G401 (cell line): ENCODE measurements at regions not wholly inside any gene's neighbourhood (a gene's known extent, or its start where the extent isn't known, plus 50 kb on each side); places are given as distances from the start of the nearest gene placed in this dataset.
"Not testable (repeated sequence)": the region's sequence is repeated elsewhere in the genome, so short reads cannot be mapped to it uniquely, and the experiment has no call there.

Experiments
- DNase-seq: peaks from one replicate; pipeline ENCODE4 v3.0.0-alpha.2; 2015; ENCODE audit warnings: low spot score
- in situ Hi-C: cut with HindIII; loops from 2 replicates; pipeline ENCODE4 v1.10.0; 2016; ENCODE audit warnings: low sequenced_read_pairs, mixed read lengths

DNA sequence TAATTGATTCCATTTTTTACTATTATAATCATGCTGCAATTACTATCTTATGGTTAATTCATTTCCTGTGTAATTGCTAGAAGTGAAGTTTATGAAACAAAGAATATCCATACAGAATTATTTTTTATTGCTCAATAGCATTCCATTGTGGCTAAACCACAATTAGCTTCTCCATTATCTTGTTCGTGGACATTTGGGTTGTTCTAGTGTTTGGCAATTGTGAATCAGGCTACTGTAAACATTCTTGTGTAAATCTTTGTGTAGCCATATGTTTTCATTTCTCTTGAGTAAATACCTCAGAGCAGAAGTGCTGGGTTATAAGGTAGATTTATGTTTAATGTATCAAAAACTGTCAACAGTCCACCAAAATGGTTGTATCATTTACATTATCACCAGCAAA lies 341.1 kb downstream of the MAT2B start:
- in situ Hi-C loops: no loop called here
- DNase-seq: no peak

DNA sequence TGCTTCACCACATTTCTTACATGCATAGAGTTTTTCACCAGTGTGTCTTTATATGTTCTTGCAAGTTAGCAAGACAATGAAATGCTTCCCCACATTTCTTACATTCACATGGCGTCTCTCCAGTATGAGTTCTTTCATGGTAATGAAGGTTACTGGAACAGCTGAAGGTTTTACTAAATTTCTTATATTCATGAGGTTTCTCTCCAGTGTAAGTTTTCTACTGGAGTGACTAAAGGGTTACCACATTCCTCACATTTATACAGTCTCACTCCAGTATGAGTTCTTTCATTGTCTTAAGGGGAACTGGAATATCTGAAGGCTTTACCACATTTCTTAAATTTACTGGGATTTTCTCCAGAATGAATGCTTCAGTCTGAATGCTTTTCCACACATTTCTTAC lies 350.3 kb downstream of the MAT2B start:
- no peak for DNase-seq
- in situ Hi-C loops: no loop called here

DNA sequence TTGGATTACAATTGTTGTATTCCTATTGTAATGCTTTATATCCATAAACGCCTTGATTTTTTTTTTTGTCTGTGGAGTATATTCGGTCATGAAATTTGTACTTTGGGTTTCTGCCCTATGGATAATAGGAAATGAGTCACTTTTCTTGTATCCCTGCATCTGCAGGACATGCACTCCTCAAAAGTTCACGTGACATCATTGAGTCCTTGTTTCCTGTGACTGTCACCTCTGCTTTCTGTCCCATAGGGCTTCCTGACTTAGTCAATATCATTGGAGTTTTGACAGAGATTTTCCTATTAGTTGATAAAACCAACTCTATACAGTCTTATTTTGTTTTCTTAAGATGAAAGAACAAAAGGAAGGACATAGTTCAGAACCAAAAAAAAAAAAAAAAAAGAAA lies 356.3 kb downstream of the MAT2B start:
- no peak for DNase-seq
- in situ Hi-C loops: no loop called here

DNA sequence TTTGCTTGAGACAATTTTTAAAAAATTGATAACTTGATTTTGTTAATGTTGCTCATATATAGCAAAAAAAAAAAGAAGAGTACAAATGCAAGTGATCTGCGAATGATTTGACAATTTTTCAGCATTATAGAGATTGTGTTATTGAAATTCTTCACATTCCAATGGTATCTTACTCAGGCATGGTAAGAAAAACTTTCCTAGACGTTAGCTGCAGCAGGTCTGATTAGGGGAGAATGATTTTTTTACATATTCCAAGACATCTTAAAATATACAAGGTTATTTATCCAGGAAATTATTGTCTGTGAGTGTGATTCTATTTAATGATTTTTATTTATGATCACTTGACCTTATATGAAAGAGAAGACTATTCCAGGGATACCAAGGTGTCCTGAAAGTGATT lies 361.9 kb downstream of the MAT2B start:
- no peak for DNase-seq
- in situ Hi-C loops: no loop called here

DNA sequence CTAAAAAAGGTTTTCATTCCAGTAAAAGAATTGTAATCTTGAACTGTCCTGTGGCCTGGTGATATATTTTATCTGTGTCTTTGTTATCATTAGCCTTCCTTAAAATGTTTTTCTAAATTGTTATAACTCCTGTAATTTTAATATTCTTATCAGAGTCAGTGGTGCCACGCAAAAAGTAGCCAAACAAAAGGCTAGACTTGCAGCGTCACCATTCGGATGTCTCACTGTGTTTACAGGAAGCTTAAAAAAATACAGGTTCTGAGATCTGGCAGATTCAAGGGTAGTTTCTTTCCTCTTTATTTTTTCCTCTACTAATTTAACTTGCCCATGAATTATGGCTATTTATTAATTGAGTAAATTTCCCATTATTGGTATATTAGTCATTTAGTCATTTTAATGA lies 362.3 kb downstream of the MAT2B start:
- no peak for DNase-seq
- in situ Hi-C loops: no loop called here

DNA sequence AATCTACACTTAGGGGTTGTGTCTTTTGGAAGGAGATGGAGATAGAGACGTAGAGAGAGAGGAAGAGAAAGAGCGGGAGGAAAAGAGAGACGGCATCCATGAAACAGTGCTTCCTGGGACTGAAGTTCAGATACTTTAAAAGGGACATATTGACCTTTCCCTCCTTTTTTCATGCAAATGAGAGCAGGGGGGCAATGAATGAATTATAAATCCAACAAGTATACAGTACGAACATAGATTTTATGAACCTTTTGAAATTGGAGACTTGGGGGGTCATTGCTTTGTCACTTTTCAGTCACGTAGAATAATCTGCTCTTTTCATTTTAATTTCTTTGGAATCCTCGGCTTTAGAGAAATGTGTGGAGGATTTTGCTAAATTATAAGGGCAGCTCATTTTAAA lies 364.2 kb downstream of the MAT2B start:
- no peak for DNase-seq
- in situ Hi-C loops: no loop called here

DNA sequence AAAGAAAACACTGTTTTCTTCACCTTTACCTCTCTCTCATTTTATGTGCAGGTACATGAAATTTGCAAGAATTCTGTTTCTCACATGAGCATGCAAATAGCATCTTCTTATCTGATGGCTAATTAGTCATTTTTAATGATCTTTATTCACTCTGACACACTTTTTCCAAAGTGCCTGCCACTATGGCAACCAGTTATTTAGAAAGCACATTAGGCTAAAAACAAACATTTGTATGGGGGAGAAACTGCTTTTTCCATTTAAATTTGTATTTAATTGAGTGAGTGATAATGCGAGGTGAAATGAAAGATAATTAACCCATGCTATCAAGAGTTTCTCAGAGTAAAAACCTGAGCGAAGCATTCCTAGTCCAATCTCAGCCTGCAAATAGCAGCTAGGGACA lies 365.0 kb downstream of the MAT2B start:
- in situ Hi-C loops: no loop called here
- no peak for DNase-seq

DNA sequence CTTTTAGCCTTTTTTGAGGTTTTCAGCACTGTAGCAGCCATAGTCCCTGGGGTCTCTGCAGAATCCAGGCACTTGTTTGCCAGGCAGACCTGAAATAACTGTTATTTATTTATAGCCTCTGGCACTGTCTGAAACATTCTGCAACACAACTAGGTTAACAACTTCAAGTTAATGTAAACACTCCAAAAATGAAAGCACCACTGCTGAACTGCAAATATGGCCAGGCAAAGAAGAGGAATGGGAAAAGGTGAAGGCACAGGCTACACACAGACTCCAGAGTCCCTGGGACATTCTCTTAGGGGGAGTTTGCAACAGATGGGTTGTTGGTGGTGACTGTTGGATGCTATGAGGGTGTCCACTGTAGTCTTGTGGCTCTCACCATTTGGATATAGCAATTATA lies 369.0 kb downstream of the MAT2B start:
- no peak for DNase-seq
- in situ Hi-C loops: no loop called here

- DNase-seq, in situ Hi-C loops: not testable (repeated sequence)
Observed at GRCh38 chr5:163874912-163875311, 369.5 kb downstream of the MAT2B start.

GRCh38 chr5:163877865-163878264 lies 372.4 kb downstream of the MAT2B start:
- in situ Hi-C loops: no loop called here
- no peak for DNase-seq

- no peak for DNase-seq
- in situ Hi-C loops: no loop called here
Observed at GRCh38 chr5:163878490-163878889, 373.1 kb downstream of the MAT2B start.

DNA sequence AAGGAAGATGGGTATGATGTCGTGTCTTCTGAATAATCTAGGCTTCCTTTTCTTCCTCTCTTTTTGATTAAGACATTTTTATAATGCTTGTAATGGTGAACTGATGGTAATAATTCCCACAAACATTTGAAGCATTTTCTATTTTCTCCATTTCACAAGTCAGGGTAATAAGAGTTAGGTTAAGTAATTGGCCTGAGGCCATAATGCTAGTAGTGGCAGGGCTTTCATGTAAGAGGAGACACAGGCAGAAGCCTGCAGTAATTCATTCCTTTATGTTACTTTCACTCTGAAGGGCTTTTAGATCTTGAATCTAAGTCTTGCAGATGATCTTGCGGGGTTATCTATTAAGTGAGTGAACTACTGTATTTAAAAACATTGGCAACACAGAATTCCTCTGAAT lies 374.9 kb downstream of the MAT2B start:
- DNase-seq: no peak
- in situ Hi-C loops: no loop called here

DNA sequence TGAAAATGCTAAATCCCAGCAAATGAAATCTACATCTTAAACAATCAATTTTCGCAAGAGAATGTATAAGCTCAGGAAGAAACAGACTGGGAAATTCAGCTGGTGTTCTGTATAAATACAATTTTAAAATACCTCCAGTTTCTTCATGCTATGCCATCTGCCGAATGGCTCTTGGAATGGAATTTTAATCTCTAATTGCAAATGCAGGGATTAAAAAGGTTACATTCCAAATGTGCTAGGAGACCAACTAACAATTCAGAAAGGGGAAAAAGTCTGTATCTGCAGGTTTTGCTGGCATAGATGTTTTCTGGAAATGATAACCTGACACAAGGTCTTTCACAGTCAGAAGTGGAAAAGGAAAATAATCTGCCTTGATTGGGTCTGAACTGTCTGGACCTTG lies 379.7 kb downstream of the MAT2B start:
- no peak for DNase-seq
- in situ Hi-C loops: no loop called here

DNA sequence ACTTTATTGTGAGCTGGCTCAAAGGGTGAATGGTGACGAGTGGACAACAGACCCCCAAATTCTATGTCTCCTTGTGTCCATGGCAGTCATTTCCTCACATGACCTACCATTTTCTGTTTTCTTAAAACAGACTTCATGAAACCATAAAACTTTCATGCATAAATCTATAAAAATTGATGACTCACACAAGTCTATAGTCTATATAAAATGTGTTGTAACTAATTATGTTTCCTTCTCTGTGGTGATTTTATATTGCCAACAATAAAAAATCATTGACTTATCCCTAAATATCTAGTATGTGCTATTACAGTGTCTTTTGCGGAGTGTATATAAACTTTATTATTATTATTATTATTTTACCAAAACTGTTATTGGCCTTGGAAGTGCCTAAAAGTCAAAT lies 382.4 kb downstream of the MAT2B start:
- in situ Hi-C loops: no loop called here
- no peak for DNase-seq

- in situ Hi-C loops: no loop called here
- no peak for DNase-seq
Observed at GRCh38 chr5:163888366-163888765, 382.9 kb downstream of the MAT2B start.

- no peak for DNase-seq
- in situ Hi-C loops: no loop called here
Observed at GRCh38 chr5:163889369-163889768, 383.9 kb downstream of the MAT2B start.

GRCh38 chr5:163890261-163890660 lies 384.8 kb downstream of the MAT2B start:
- in situ Hi-C loops: no loop called here
- DNase-seq: no peak

- in situ Hi-C loops: no loop called here
- no peak for DNase-seq
Observed at GRCh38 chr5:163893281-163893680, 387.9 kb downstream of the MAT2B start.

GRCh38 chr5:163894645-163895044 lies 389.2 kb downstream of the MAT2B start:
- no peak for DNase-seq
- in situ Hi-C loops: no loop called here

DNA sequence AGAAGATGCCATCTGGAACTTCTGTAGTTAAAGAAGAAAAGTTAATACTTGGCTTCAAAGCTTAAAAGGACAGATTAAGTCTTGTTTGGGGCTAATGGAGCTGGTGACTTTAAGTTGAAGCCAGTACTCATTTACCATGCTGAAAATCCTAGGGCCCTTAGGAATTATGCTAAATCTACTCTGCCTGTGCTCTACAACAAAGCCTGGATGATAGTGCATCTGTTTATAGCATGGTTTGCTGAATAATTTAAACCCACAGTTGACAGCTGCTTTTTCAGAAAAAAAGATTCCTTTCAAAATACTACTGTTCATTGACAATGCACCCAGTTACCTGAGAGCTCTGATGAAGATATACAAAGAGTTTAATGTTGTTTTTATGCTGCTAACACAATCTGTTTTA lies 393.5 kb downstream of the MAT2B start:
- in situ Hi-C loops: no loop called here
- no peak for DNase-seq

- DNase-seq, in situ Hi-C loops: not testable (repeated sequence)
Observed at GRCh38 chr5:163907783-163908182, 402.4 kb downstream of the MAT2B start.

- in situ Hi-C loops: no loop called here
Observed at GRCh38 chr5:163908253-163908652, 402.8 kb downstream of the MAT2B start.

More at GRCh38 chr5:163908253-163908652, 402.8 kb downstream of the MAT2B start:
- no peak for DNase-seq
